ENCODE measurements at regions not wholly inside any gene's neighbourhood (a gene's known extent, or its start where the extent isn't known, plus 50 kb on each side); places are given as distances from the start of the nearest gene placed in this dataset.
A peak's percentile ranks its signal among the peaks of the same experiment; 100 is the strongest.

DNA sequence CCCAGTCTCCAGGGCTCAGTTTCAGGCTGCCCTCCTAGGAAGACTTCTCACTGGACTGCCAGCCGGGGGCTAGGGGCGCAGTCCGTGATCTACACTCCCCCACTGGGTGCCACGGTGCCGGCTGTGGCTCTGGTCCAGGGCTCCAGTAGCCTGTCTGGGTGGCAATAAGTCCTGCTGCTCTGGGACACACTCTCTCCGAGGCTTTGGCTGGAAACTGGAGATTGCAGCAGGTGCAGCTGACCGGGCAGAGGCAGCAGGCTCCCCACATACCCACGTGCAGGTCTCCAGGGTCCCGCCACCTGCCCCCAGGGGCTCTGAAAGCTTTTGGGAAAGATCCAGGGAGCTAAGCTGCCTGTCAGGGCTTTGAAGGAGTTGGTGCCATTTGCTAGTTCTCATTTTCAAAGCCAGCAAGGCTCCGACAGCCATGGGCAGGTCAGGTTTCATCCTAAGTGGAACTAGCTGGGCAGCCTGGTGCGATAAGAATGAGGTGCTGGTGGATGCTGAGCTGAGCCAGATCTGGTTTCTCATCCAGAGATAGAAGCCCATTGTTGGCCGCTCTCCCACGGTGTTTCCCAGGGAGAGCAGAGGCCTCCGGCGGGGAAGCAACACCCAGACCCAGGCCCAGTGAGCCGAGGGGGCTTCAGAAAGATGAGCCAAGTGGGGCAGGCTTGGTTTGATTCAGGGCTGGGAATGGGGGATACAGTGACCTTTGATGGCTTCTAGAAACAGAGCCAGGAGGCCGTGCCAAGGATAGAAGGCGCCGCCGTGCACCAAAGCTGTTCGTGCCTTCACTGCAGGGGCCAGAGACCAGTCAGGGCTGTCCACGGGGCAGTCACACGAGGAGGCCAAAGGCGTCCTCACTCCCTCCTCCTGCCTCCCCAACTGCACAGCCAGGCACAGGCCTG, 141.7 kb upstream of the GPC1 start:
- Histone ChIP-seq H2AFZ (ENCODE audit: low read length) (no peak overlapping the region), H3K56ac (replicated peaks; ENCODE audit: insufficient read length, low read depth, low read length) (no peak overlapping the region), H2BK5ac (ENCODE audit: low read depth, low read length) (no peak overlapping the region), H4K5ac (ENCODE audit: insufficient read length, low read depth, low read length) (no peak overlapping the region), H3K9me3 (ENCODE audit: insufficient read depth in 2 of 2, low read depth in 1 of 2, low read length in 1 of 2) (no peaks in the 10 kb centered on the region), H4K91ac (replicated peaks; ENCODE audit: insufficient read length, low read length) (no peak overlapping the region), H2AK5ac (ENCODE audit: low read depth, low read length) (no peak overlapping the region), H2BK20ac (ENCODE audit: low read length) (no peak overlapping the region), H3K79me1 (ENCODE audit: low read depth, low read length) (no peaks in the 10 kb centered on the region), H3K9ac (replicated peaks in 1 of 4; ENCODE audit: extremely low read depth in 1 of 4, low read depth in 3 of 4, low read length in 3 of 4) (no peak overlapping the region), H3K27me3 (replicated peaks in 1 of 4; ENCODE audit: control insufficient read depth in 3 of 4, extremely low read depth in 1 of 4, insufficient read depth in 3 of 4, low read length in 3 of 4) (no peaks in the 10 kb centered on the region), H3K23me2 (ENCODE audit: low read depth, low read length) (no peaks in the 10 kb centered on the region), H2BK120ac (replicated peaks; ENCODE audit: low read depth, low read length) (no peak overlapping the region), H3K36me3 (ENCODE audit: control insufficient read depth in 2 of 4, insufficient read depth in 4 of 4, low read length in 3 of 4) (no peaks in the 10 kb centered on the region), H3K27ac (ENCODE audit: low read depth, low read length) (no peak overlapping the region), H3K4me2 (ENCODE audit: insufficient read depth in 1 of 2, low read depth in 2 of 2, low read length in 2 of 2) (no peak overlapping the region), H3K4me1 (replicated peaks in 1 of 4; ENCODE audit: control insufficient read depth in 3 of 4, insufficient read depth in 4 of 4, low read length in 3 of 4) (peaks cover 0 to 14% (median 9%) of the 10 kb centered on the region in 4 experiments; a peak in 5 of 7 replicates), H2BK15ac (ENCODE audit: low read length) (no peak overlapping the region), H3K23ac (ENCODE audit: insufficient read length) (no peak overlapping the region), H4K20me1 (replicated peaks in 1 of 2; ENCODE audit: control insufficient read depth in 1 of 2, insufficient read depth in 2 of 2, low read length in 2 of 2) (no peaks in the 10 kb centered on the region), H3K4me3 (ENCODE audit: extremely low read depth in 1 of 4, insufficient read depth in 2 of 4, low read depth in 3 of 4, low read length in 4 of 4) (no peak overlapping the region), H3K14ac (ENCODE audit: insufficient read length) (no peak overlapping the region), H3K18ac (ENCODE audit: extremely low read depth, low read length) (no peak overlapping the region), H3K4ac (replicated peaks; ENCODE audit: insufficient read length, low read depth, low read length) (no peak overlapping the region), H4K8ac (ENCODE audit: extremely low read depth, insufficient read depth, low read length) (peak overlapping the region; percentile 37), H2BK12ac (ENCODE audit: low read depth, low read length) (no peak overlapping the region), H3K79me2 (ENCODE audit: control insufficient read depth in 1 of 2, insufficient read depth in 2 of 2, low read length in 2 of 2) (no peaks in the 10 kb centered on the region)
- no peak for FAIRE-seq
- TF ChIP-seq ZNF274 (IDR thresholded peaks at IDR 0.05; ENCODE audit: borderline replicate concordance, extremely low read depth, low read length): no peak
- no peak for TF ChIP-seq SP4 (IDR thresholded peaks at IDR 0.05; ENCODE audit: low read length)
- no peak for TF ChIP-seq KDM5A (IDR thresholded peaks at IDR 0.05; ENCODE audit: low read length)
- no peak for TF ChIP-seq JUN (IDR thresholded peaks at IDR 0.05; ENCODE audit: low read depth, low read length)
- no peak for TF ChIP-seq POLR2A (IDR thresholded peaks at IDR 0.05; ENCODE audit: control extremely low read depth in 1 of 2, low read depth in 2 of 2, low read length in 2 of 2)
- no peak for TF ChIP-seq TCF12 (IDR thresholded peaks at IDR 0.05; ENCODE audit: low read depth, low read length)
- TF ChIP-seq CTBP2 (IDR thresholded peaks at IDR 0.05; ENCODE audit: borderline replicate concordance, insufficient read depth, insufficient read length, low read length): no peak
- POLR2A ChIA-PET (ENCODE audit: partially characterized antibody): no interaction called here
- no peak for DNase-seq (ENCODE audit: low read depth in 1 of 2, low spot score in 2 of 2)
- 88% methylated on average over 24 of the region's 24 CpGs; no CpG with 5 or more reads in 1 of the 2 experiments for WGBS, 2 experiments (ENCODE audit: extremely low coverage in 1 of 2, insufficient coverage in 1 of 2, insufficient read length in 1 of 2, insufficient replicate concordance in 2 of 2, low coverage in 1 of 2, low lambda C conversion rate in 2 of 2, missing lambda C conversion rate in 1 of 2)
- CTCF ChIA-PET (ENCODE audit: partially characterized antibody): no interaction called here

All from H1 (cell line).